Left lobe of liver (tissue), 2 donors: ENCODE measurements at regions not wholly inside any gene's neighbourhood (a gene's known extent, or its start where the extent isn't known, plus 50 kb on each side); places are given as distances from the start of the nearest gene placed in this dataset.
"Not testable (repeated sequence)": the region's sequence is repeated elsewhere in the genome, so short reads cannot be mapped to it uniquely, and the experiment has no call there.

Experiments used
- ATAC-seq: fragments of 200-7000 bp; cut with Tn5 transposase; one replicate; pipeline ENCODE4 v1.9.1; 2020; ENCODE audit warnings: mild to moderate bottlenecking, moderate library complexity
- DNase-seq: peaks from one replicate; pipeline ENCODE4 v3.0.0-alpha.2; 2020; ENCODE audit warnings: low spot score
- donor health status: DM: no; HTN: no; CAD: no; lungs with moderate emphysema.
- donor health status: DM: no; HTN: yes; CAD: no.

DNA sequence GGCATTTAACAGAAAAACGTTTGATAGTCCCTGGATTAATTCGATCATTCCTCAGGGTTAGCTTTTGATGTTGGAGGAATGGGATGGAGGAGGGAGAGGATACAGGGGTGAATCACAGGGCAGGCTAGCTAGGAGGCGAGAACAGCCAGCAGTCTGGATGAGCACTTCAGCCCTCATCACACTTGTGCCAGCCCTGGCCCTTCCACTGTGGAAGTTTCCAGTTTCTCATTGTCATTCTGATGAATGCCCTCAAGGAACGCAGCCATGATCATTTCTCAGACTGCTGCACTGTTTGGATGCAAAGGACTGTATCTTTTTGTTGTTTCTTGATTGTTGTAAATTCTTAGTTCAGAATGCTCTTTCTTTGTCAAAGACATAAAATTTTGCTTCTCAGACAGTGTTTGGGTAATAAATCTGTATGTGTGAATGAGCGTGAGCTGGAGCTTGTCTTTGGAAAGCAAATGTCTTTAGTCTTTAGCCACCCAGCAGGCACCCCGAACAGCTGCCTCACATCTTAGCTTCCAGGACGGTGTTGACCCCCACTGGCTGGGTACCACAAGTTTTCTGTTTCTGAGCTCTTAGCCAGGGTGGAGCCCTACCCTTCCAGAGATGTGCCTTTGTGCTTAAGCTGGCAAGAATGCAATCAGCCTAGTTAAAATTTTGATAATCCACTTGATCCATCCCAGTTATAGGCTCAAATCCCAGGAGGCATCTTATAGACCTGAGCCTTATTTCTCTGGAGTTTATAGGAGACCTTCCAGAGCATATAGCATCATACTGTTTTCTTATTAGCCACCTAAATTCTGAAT, 121.1 kb downstream of the PDCD6IP start:
- ATAC-seq, result no peak
- DNase-seq, result no peak

GRCh38 chr3:33920511-33920910, 122.1 kb downstream of the PDCD6IP start:
- ATAC-seq, result no peak

DNA sequence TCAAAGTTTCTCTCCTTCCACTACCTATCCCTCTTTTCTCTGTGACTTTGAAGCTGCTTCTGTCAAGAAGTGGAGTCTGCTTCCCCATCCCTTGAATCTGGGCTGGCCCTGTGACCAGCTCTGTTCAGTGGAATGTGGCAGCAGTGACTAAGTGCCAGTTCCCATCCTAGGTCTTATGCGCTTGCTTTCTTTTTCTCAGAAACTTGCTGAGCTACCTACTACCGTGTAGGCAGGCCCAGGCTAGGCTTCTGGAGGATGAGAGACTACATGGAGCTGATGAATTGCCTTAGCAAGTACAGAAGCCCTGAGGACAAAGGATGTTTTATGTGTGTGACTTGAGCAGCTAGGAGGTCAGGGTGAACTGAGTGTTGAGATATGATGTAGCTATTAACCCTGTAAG, 123.2 kb downstream of the PDCD6IP start:
- DNase-seq (no peak), ATAC-seq (no peak)

More at GRCh38 chr3:33920511-33920910, 122.1 kb downstream of the PDCD6IP start:
- DNase-seq, result no peak

DNA sequence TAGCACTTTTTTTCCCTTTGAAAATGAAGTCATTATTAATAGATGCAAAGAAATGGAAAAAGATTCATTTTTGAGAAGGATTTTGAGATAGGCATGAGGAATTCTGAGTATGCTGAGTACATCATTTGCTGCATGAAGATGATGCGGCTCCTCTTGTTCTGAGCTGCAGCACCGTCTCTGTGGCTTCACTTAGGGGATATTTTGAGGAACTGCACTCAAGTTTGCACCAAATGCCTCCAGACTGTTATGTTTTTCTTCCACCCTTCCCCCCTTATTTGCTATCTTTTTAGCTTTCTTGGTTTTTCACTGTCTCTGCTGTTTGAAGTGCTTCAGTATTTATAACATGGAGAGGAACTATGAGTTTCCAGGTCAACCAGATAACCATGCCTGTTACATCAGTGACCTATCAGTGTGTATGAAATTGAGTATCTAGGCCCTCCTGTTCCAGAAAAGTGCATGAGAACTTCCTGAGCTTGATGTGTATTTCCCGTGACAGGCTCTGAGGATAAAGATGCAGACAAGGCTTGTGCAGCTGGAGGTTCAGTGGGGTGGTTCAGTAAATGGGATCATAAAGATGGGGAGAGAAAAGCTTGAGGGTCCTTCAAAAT, 128.7 kb downstream of the PDCD6IP start:
- no peak for DNase-seq
- no peak for ATAC-seq

GRCh38 chr3:33929813-33930212, 131.4 kb downstream of the PDCD6IP start:
- DNase-seq (no peak), ATAC-seq (no peak)

GRCh38 chr3:33931512-33931911, 133.1 kb downstream of the PDCD6IP start:
- no peak for ATAC-seq

GRCh38 chr3:33932010-33932764, 133.8 kb downstream of the PDCD6IP start:
- DNase-seq, result no peak
- no peak for ATAC-seq

More at GRCh38 chr3:33931512-33931911, 133.1 kb downstream of the PDCD6IP start:
- DNase-seq, result no peak

DNA sequence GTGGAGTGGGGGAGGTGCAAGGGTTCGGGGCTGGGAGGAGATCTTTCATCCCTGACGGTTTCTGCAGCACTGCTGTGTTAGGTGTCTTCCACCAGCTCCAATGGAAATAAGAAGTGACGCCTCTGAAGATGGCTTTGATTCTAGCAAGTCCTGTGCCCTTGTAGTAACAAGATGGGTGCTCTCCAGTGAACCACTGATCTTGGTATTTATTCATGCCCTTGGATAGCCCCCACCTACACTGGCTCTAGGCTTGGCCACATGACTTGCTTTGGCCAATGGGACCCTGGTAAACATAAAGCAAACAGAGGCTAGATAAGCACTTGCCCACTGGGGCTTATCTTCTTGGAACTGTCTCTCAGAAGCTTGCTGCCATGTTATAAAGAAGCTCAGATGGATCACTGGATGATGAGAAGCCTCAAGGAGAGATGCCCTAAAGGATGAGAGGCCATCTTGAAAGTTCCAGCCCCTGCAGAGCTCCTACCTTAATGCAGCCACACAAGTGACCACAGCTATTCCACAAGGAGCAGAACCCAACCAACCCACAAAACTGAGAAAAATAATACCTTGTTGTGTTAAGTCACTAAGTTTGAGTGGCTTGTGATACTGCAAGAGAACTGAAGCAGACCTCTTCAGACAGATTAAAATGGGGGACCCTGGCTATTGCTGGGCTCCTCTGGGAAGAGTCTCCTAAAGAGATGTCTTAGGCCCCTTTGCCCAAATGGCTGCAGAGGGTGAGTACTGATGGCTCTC, 137.9 kb downstream of the PDCD6IP start:
- no peak for ATAC-seq
- DNase-seq, result no peak

GRCh38 chr3:33936921-33937525, 138.6 kb downstream of the PDCD6IP start:
- no peak for ATAC-seq
- no peak for DNase-seq

- no peak for DNase-seq
- no peak for ATAC-seq
Measured at GRCh38 chr3:33937628-33938027, 139.2 kb downstream of the PDCD6IP start.

DNA sequence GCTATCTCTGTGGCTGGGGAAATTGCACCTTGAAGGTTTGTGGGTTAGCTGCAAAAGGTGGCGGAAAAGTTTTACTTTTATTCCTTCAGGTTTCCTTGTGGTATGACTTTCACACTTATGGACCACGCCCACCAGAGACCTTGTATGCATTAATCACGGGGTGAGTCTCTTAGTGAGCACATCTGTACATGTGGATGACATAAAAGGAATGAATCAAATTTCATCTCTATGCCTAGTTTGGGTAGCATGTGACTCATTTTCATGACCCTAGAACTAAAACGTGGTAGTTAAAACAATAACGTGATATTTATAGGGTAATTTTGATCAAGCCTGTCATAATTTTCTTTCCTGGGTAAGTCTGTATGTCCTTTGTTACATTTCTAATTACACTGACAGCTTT, 141.7 kb downstream of the PDCD6IP start:
- DNase-seq (no peak), ATAC-seq (no peak)

- no peak for DNase-seq
- no peak for ATAC-seq
Measured at GRCh38 chr3:33940736-33941135, 142.3 kb downstream of the PDCD6IP start.

DNA sequence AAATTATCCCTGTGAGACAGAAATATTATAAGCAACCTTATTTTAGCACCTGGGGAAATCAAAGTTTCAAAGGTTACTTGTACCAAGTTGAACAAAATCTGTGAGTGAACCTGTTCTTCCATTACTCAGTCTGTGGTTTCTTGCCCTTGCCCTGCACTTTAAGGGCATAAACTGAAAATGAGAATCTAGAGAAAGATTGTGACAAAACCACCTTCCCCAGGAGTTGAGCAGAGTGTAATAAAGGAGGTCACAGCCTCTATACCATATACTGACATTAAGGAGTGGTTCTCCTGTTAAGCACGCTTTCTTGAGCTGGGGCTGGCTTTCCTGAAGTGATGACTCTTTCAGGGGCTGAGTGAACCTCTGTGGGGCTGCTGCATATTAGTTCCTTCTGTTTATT, 143.4 kb downstream of the PDCD6IP start:
- ATAC-seq (no peak), DNase-seq (no peak)

- ATAC-seq (no peak), DNase-seq (no peak)
Measured at GRCh38 chr3:33942483-33943150, 144.2 kb downstream of the PDCD6IP start.

DNA sequence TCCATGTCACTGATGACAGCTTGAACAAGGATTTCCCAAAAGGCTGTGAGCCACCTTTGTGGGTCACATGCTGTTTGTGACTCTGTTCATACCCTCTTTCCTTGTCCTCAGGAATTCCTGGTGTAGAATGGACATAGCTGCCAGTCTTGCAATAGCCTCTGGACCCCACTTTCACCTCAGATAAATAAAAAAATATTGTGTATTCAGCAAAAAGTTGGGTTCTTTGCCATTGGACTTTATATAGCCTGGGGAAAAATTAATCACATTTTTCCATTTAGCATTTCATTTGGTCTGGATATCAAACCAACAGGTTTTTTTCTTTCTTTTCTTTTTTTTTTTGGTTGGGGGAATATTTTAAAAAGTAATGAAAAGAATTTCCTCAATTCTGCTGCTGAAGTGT, 144.8 kb downstream of the PDCD6IP start:
- no peak for ATAC-seq
- DNase-seq, result no peak

DNA sequence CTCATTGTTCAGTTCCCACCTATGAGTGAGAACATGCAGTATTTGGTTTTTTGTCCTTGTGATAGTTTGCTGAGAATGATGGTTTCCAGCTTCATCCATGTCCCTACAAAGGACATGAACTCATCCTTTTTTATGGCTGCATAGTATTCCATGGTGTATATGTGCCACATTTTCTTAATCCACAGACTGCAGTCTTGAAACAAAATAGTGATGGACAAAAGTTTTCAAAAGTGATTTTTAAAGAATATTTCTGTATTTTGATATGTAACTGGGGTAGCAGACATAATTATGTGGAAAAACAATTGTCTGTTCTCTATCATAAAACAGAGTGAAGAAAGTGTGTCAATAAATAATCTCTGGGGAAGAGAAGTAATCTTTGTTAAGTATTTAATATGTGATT, 148.2 kb downstream of the PDCD6IP start:
- ATAC-seq, DNase-seq: not testable (repeated sequence)

DNA sequence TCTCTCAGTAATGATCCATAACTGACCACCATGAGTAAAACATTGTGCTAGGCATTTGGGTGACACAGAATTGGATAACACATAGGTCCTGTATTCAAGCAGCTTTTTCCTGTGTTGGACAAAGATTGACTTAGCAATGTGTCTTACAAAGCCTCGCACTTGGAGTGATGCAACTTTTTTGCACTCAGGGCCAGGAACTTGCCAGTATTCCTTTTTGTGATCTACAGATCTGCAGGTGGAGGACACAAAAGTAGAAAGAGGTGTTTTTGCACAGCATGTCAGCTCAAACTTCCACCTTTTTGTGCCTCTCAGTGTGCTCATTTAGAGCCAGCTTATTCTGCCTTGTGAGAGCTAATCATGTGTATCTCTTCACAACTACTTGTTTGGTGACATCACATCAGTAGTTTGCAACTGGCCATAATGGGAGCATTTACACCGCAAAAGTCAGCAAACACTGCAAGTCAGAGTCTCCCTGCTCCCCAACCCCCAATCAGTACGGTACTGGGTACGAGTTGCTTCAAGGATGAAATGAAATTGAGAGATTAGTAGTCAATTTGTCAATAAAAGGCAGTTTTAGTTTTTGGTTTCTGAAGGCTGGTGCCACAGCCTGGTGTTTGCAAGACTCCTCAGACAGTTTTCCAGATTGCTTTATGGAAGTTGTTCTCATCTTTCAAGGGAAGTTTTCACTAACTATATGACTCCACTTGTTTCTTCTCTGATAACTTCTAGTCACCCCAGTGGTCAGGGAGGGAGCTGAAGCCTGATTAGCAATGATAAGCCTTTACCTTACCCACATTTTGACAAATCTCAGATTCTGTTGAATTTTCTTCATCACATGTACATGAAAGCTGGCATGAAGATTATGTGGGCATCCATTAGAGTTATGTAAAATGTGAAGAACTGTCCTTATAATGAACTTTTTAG, 149.1 kb downstream of the PDCD6IP start:
- DNase-seq, result no peak
- ATAC-seq, result no peak

DNA sequence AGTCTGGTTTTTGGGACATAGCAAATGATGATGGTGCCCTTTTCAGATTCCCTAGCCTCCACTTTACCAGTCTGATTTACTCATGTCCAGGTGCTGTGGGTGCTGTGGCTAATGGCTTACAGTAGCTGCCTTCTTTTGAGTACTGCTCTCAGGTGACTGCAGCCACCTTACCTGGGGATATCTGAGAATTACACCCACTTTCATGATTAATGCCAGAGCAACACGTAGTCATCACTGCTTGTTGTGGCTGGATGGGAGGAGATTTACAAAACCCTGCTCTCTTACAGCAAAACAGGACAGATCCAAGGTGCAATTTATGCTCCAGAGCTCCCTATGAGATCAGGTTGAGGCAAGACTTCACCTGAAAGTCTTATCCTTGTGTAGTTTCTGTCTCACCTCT, 150.6 kb downstream of the PDCD6IP start:
- no peak for ATAC-seq
- no peak for DNase-seq

GRCh38 chr3:33954956-33955355, 156.5 kb downstream of the PDCD6IP start:
- ATAC-seq, result no peak

More at GRCh38 chr3:33954956-33955355, 156.5 kb downstream of the PDCD6IP start:
- DNase-seq, result no peak
